Tibial nerve (tissue), 4 donors: ENCODE measurements at regions not wholly inside any gene's neighbourhood (a gene's known extent, or its start where the extent isn't known, plus 50 kb on each side); places are given as distances from the start of the nearest gene placed in this dataset.

Source experiments
- DNase-seq, 2 donors: peaks; one replicate each; pipeline ENCODE4 v3.0.0-alpha.2; 2019; ENCODE audit warnings: low spot score in 2 of 2
- H3K27ac ChIP-seq, 4 donors: fragments of 200-600 bp; sonication (generic) in 3 of 4; one replicate each; pipeline ENCODE4 v1.5.1; 2017 to 2019; ENCODE audit warnings: mild to moderate bottlenecking in 1 of 4
- H3K27me3 ChIP-seq, 2 donors: fragments of 200-600 bp; sonication (generic) in 1 of 2; one replicate each; pipeline versions ENCODE4 v1.5.1 to v1.6.0; 2017 to 2019
- H3K36me3 ChIP-seq, 3 donors: fragments of 200-600 bp; sonication (generic); one replicate each; pipeline ENCODE4 v1.5.1; 2018 to 2019
- H3K4me1 ChIP-seq, 4 donors: fragments of 200-600 bp; sonication (generic) in 3 of 4; one replicate each; pipeline ENCODE4 v1.5.1; 2017 to 2019
- H3K4me3 ChIP-seq, 4 donors: fragments of 200-600 bp; sonication (generic) in 3 of 4; one replicate each; pipeline ENCODE4 v1.5.1; 2017 to 2019; ENCODE audit warnings: mild to moderate bottlenecking in 1 of 4, moderate library complexity in 1 of 4
- H3K9me3 ChIP-seq, 4 donors: fragments of 200-600 bp; sonication (generic) in 3 of 4; one replicate each; pipeline ENCODE4 v1.5.1; 2017 to 2019
- EP300 ChIP-seq, 2 donors: sonication (generic); formaldehyde crosslinking; IDR thresholded peaks; one replicate each; pipeline ENCODE4 v1.6.1; 2017; ENCODE audit warnings: antibody characterized with exemption in 2 of 2, mild to moderate bottlenecking in 1 of 2
- POLR2A ChIP-seq, 2 donors: fragments of 450-650 bp; IDR thresholded peaks; one replicate each; pipeline ENCODE4 v1.6.1; 2017; ENCODE audit warnings: antibody characterized with exemption in 2 of 2, mild to moderate bottlenecking in 2 of 2, moderate library complexity in 2 of 2
- WGBS, 2 donors: methylation state at CpG; one replicate each; pipeline ENCODE4 v1.1.5; 2018; 5-methylcytosine and 5-hydroxymethylcytosine counted together
- TF ChIP-seq, protein P1 (sequence below), 5 experiments: fragments of 200-600 bp in 3 of 5; fragments of 450-650 bp in 2 of 5; sonication (generic) in 3 of 5; IDR thresholded peaks; one replicate each; pipeline ENCODE4 v1.5.1; 2016 to 2019; ENCODE audit warnings: antibody characterized with exemption in 5 of 5, mild to moderate bottlenecking in 3 of 5, moderate library complexity in 2 of 5

DNA sequence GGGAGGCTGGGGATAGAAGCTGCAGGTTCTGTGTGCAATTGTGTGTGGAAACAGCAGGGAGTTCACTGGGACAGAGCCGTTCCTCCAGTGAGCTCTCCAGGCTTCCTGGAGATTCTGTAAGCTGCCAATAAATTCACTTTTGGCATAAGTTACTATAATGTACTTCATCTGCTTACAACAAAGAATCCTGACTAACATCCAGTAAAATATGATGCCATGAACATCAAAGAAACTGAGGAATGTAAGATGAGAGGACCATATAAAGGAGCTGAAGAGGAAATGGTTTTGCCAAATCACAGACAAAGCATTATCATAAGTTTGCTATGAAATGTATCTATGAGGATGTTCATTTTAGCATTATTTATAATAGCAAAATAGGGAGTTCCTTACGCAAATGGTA lies 175.3 kb downstream of the KCNE4 start:
- Histone ChIP-seq H3K27ac (no peak overlapping the region), H3K36me3 (no peaks in the 10 kb centered on the region), H3K9me3 (no peaks in the 10 kb centered on the region), H3K4me1 (no peaks in the 10 kb centered on the region), H3K27me3 (no peaks in the 10 kb centered on the region), H3K4me3 (no peak overlapping the region)
- TF ChIP-seq, protein P1, sequence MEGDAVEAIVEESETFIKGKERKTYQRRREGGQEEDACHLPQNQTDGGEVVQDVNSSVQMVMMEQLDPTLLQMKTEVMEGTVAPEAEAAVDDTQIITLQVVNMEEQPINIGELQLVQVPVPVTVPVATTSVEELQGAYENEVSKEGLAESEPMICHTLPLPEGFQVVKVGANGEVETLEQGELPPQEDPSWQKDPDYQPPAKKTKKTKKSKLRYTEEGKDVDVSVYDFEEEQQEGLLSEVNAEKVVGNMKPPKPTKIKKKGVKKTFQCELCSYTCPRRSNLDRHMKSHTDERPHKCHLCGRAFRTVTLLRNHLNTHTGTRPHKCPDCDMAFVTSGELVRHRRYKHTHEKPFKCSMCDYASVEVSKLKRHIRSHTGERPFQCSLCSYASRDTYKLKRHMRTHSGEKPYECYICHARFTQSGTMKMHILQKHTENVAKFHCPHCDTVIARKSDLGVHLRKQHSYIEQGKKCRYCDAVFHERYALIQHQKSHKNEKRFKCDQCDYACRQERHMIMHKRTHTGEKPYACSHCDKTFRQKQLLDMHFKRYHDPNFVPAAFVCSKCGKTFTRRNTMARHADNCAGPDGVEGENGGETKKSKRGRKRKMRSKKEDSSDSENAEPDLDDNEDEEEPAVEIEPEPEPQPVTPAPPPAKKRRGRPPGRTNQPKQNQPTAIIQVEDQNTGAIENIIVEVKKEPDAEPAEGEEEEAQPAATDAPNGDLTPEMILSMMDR (IDR thresholded peaks at IDR 0.05), result no peak
- DNase-seq, result no peak
- 51 to 71% methylated on average over 2 of the region's 2 CpGs for WGBS, 2 donors

GRCh38 chr2:223228871-223229270 lies 176.9 kb downstream of the KCNE4 start:
- DNase-seq, result no peak
- H3K9me3 ChIP-seq, result no peaks in the 10 kb centered on the region
- no peaks in the 10 kb centered on the region for H3K36me3 ChIP-seq
- H3K27me3 ChIP-seq, result no peaks in the 10 kb centered on the region
- no peaks in the 10 kb centered on the region for H3K4me1 ChIP-seq
- no peak overlapping the region for H3K4me3 ChIP-seq
- no peak for TF ChIP-seq EP300 (IDR thresholded peaks at IDR 0.05)
- H3K27ac ChIP-seq, result no peak overlapping the region

- Histone ChIP-seq H3K27me3 (no peaks in the 10 kb centered on the region), H3K27ac (no peak overlapping the region), H3K4me1 (no peaks in the 10 kb centered on the region), H3K9me3 (no peaks in the 10 kb centered on the region), H3K4me3 (no peak overlapping the region), H3K36me3 (no peaks in the 10 kb centered on the region)
- DNase-seq, result no peak
- TF ChIP-seq, protein P1 (IDR thresholded peaks at IDR 0.05), result no peak
- TF ChIP-seq EP300 (IDR thresholded peaks at IDR 0.05), result no peak
- TF ChIP-seq POLR2A (IDR thresholded peaks at IDR 0.05), result no peak
- 84 to 95% methylated on average over 2 of the region's 2 CpGs for WGBS, 2 donors
These were observed 178.4 kb downstream of the KCNE4 start for GRCh38 chr2:223230352-223230751.

GRCh38 chr2:223232285-223232684 lies 180.3 kb downstream of the KCNE4 start:
- Histone ChIP-seq H3K4me1 (no peaks in the 10 kb centered on the region), H3K4me3 (no peak overlapping the region), H3K27ac (no peak overlapping the region), H3K36me3 (no peaks in the 10 kb centered on the region), H3K27me3 (no peaks in the 10 kb centered on the region), H3K9me3 (no peaks in the 10 kb centered on the region)
- WGBS, 2 donors, result 76 to 88% methylated on average over 1 of the region's 1 CpG
- TF ChIP-seq, protein P1 (IDR thresholded peaks at IDR 0.05), result no peak
- TF ChIP-seq EP300 (IDR thresholded peaks at IDR 0.05) (no peak), POLR2A (IDR thresholded peaks at IDR 0.05) (no peak)
- no peak for DNase-seq

- no peak overlapping the region for H3K27ac ChIP-seq
- no peaks in the 10 kb centered on the region for H3K4me1 ChIP-seq
- H3K27me3 ChIP-seq, result no peaks in the 10 kb centered on the region
- DNase-seq, result no peak
- 49 to 60% methylated on average over 2 of the region's 2 CpGs for WGBS, 2 donors
- H3K4me3 ChIP-seq, result no peak overlapping the region
- H3K9me3 ChIP-seq, result no peaks in the 10 kb centered on the region
- H3K36me3 ChIP-seq, result no peaks in the 10 kb centered on the region
- TF ChIP-seq EP300 (IDR thresholded peaks at IDR 0.05), result no peak
- TF ChIP-seq, protein P1 (IDR thresholded peaks at IDR 0.05), result no peak
- no peak for TF ChIP-seq POLR2A (IDR thresholded peaks at IDR 0.05)
These were observed 180.9 kb downstream of the KCNE4 start for GRCh38 chr2:223232896-223233295.

DNA sequence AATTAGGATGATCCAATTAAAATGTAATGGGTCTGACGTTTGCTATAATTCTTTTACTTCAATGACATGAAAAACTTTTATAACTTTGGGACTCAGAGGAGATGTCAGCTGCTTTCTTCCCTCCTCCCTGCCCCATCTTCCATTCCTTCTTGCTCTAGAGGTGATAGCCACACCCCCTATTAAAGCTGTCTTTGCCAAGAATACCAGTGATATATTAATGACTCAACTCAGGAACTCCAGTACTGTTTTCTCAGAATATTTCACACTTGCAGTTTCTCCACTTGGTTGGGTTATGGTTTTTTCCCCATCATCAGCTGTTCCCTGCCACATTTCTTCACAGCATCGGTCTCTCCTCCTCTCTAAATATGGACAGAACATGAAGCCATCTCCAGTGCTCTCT lies 184.0 kb downstream of the KCNE4 start:
- TF ChIP-seq EP300 (IDR thresholded peaks at IDR 0.05), result no peak
- TF ChIP-seq, protein P1 (IDR thresholded peaks at IDR 0.05), result no peak
- no peak for TF ChIP-seq POLR2A (IDR thresholded peaks at IDR 0.05)

More for the DNA sequence above, 184.0 kb downstream of the KCNE4 start:
- Histone ChIP-seq H3K9me3 (no peaks in the 10 kb centered on the region), H3K27me3 (no peaks in the 10 kb centered on the region), H3K27ac (no peak overlapping the region), H3K4me3 (no peak overlapping the region), H3K4me1 (no peaks in the 10 kb centered on the region), H3K36me3 (no peaks in the 10 kb centered on the region)
- DNase-seq, result no peak
- WGBS, 2 donors, result 66 to 69% methylated on average over 2 of the region's 2 CpGs
